GM12878 (cell line): ENCODE measurements at regions not wholly inside any gene's neighbourhood (a gene's known extent, or its start where the extent isn't known, plus 50 kb on each side); places are given as distances from the start of the nearest gene placed in this dataset.

Source experiments
- ATAC-seq: fragments of 200-7000 bp; cut with Tn5 transposase; 3 replicates; pipeline ENCODE4 v1.9.1; 2020; ENCODE audit warnings: mild to moderate bottlenecking, moderate library complexity
- BruUV-seq: library from RNA; stranded (reverse); fragments of 400-500 nt; replicated peaks from 2 replicates; lab custom pipeline; 2021; lab: Mats Ljungman, UMichigan
- CTCF ChIA-PET: fragments of 300-600 bp; sonication (Branson Sonifier 250); formaldehyde crosslinking; extraction: SDS; loops from one replicate; lab custom pipeline; 2021; ENCODE audit warnings: inconsistent platforms; lab: Yijun Ruan, JAX
- POLR2A ChIA-PET: fragments of 350-600 bp; formaldehyde crosslinking; extraction: SDS; loops from one replicate; lab custom pipeline; 2021; ENCODE audit warnings: inconsistent platforms; lab: Charles Lee
- RAD21 ChIA-PET: fragments of 300-600 bp; sonication (Branson Sonifier 250); formaldehyde crosslinking; loops from one replicate; lab custom pipeline; 2023; ENCODE audit warnings: antibody characterized with exemption; ENCODE audit not compliant: unreplicated experiment; lab: Charles Lee
- SMC1A ChIA-PET: fragments of 300-600 bp; sonication (Branson Sonifier 250); formaldehyde crosslinking; loops from one replicate; lab custom pipeline; 2023; ENCODE audit not compliant: unreplicated experiment, uncharacterized antibody; lab: Charles Lee
- DNase-seq: peaks from one replicate; pipeline ENCODE4 v3.0.0-alpha.2; 2011; ENCODE audit warnings: low read depth, low spot score
- FAIRE-seq: peaks from 3 replicates; lab custom pipeline; 2011; peaks lifted over from hg19 to GRCh38; lab: Jason Lieb, UNC
- H2AFZ ChIP-seq: 2 replicates; pipeline ENCODE4 v1.6.0; 2011; ENCODE audit warnings: low read depth, low read length, control low read depth; ENCODE audit not compliant: control insufficient read depth
- H3K27ac ChIP-seq: 2 replicates; pipeline ENCODE4 v1.5.1; 2011; ENCODE audit warnings: control low read depth; ENCODE audit not compliant: control insufficient read depth, insufficient read depth
- H3K27me3 ChIP-seq, 2 experiments: replicated peaks in 1 of 2; 2 replicates each; pipeline versions ENCODE4 v1.6.0 to v1.6.1; 2011; ENCODE audit warnings: low read length in 1 of 2; ENCODE audit not compliant: control insufficient read depth in 2 of 2, insufficient read depth in 2 of 2
- H3K36me3 ChIP-seq, 2 experiments: 2 replicates each; pipeline ENCODE4 v1.5.1; 2011; ENCODE audit warnings: low read length in 1 of 2; ENCODE audit not compliant: control insufficient read depth in 2 of 2, insufficient read depth in 2 of 2
- H3K4me1 ChIP-seq: 2 replicates; pipeline ENCODE4 v1.6.1; 2011; ENCODE audit warnings: mild to moderate bottlenecking, low read length, moderate library complexity, mixed read lengths; ENCODE audit not compliant: control insufficient read depth, insufficient read depth
- H3K4me2 ChIP-seq: 2 replicates; pipeline ENCODE4 v1.6.0; 2011; ENCODE audit warnings: control low read depth; ENCODE audit not compliant: control insufficient read depth, insufficient read depth
- H3K4me3 ChIP-seq: fragments of 200-600 bp; sonication (generic); 2 replicates; pipeline ENCODE4 v1.5.1; 2016
- H3K79me2 ChIP-seq: 2 replicates; pipeline ENCODE4 v1.6.0; 2011; ENCODE audit warnings: low read length; ENCODE audit not compliant: control insufficient read depth, insufficient read depth
- H3K9ac ChIP-seq: 2 replicates; pipeline ENCODE4 v1.8.0; 2011; ENCODE audit warnings: low read length, control low read depth, mixed read lengths; ENCODE audit not compliant: control insufficient read depth, insufficient read depth
- H3K9me3 ChIP-seq: replicated peaks from 3 replicates; pipeline ENCODE4 v1.5.1; 2011; ENCODE audit warnings: mild to moderate bottlenecking, low read length; ENCODE audit not compliant: control insufficient read depth, insufficient read depth
- H4K20me1 ChIP-seq: 2 replicates; pipeline ENCODE4 v1.6.0; 2011; ENCODE audit not compliant: control insufficient read depth, insufficient read depth
- BRCA1 ChIP-seq: IDR thresholded peaks from 2 replicates; pipeline ENCODE4 v1.6.1; 2011; ENCODE audit warnings: low read depth, low read length, improper control_type of control experiment
- EED ChIP-seq: sonication (generic); IDR thresholded peaks from 2 replicates; pipeline ENCODE4 v1.6.1; 2016; ENCODE audit warnings: antibody characterized with exemption, low read depth
- ESRRA ChIP-seq: IDR thresholded peaks from 2 replicates; pipeline ENCODE4 v1.6.1; 2012; ENCODE audit warnings: mild to moderate bottlenecking, low read length, improper control_type of control experiment
- IKZF2 ChIP-seq, 2 experiments: fragments of 450-650 bp; IDR thresholded peaks; 2 replicates each; pipeline ENCODE4 v1.6.1; 2017; ENCODE audit warnings: mild to moderate bottlenecking in 2 of 2, moderate library complexity in 2 of 2
- JUND ChIP-seq: IDR thresholded peaks from 2 replicates; pipeline ENCODE4 v1.6.1; 2012; ENCODE audit warnings: low read depth, mild to moderate bottlenecking, low read length, improper control_type of control experiment, moderate library complexity
- KAT2A ChIP-seq: conservative IDR thresholded peaks from 2 replicates; pipeline ENCODE4 v1.6.1; 2011; ENCODE audit warnings: low read depth, low read length; ENCODE audit not compliant: control insufficient read depth
- KDM1A ChIP-seq: fragments of 200-600 bp; sonication (generic); IDR thresholded peaks from 2 replicates; pipeline ENCODE4 v1.6.1; 2016; ENCODE audit warnings: borderline replicate concordance
- NR2C2 ChIP-seq: IDR thresholded peaks from 2 replicates; pipeline ENCODE4 v1.6.1; 2011; ENCODE audit warnings: borderline replicate concordance, low read depth; ENCODE audit not compliant: control insufficient read depth, insufficient read length
- POLR2AphosphoS2 ChIP-seq: IDR thresholded peaks from 2 replicates; pipeline ENCODE4 v1.6.1; 2011; ENCODE audit warnings: low read depth, mild to moderate bottlenecking, low read length, improper control_type of control experiment, moderate library complexity
- RAD21 ChIP-seq: IDR thresholded peaks from 2 replicates; pipeline ENCODE4 v1.6.1; 2011; ENCODE audit warnings: mild to moderate bottlenecking, low read depth, low read length, moderate library complexity; ENCODE audit not compliant: insufficient read depth
- RELA ChIP-seq: fragments of 450-650 bp; IDR thresholded peaks from 2 replicates; pipeline ENCODE4 v1.8.0; 2014; ENCODE audit warnings: borderline replicate concordance; ENCODE audit not compliant: partially characterized antibody
- SMC3 ChIP-seq: IDR thresholded peaks from 2 replicates; pipeline ENCODE4 v1.6.1; 2011; ENCODE audit warnings: low read length, improper control_type of control experiment, borderline replicate concordance
- SPI1 ChIP-seq: IDR thresholded peaks from 2 replicates; pipeline ENCODE4 v1.6.1; 2011; ENCODE audit warnings: low read depth, mild to moderate bottlenecking, low read length, moderate library complexity, borderline replicate concordance; ENCODE audit not compliant: insufficient read depth
- STAT1 ChIP-seq: fragments of 450-650 bp; conservative IDR thresholded peaks from 2 replicates; pipeline ENCODE4 v1.6.1; 2014; ENCODE audit warnings: antibody characterized with exemption, mild to moderate bottlenecking
- TAF1 ChIP-seq: IDR thresholded peaks from 2 replicates; pipeline ENCODE4 v1.6.1; 2011; ENCODE audit warnings: mild to moderate bottlenecking, low read depth, low read length, borderline replicate concordance
- ZNF207 ChIP-seq: fragments of 450-650 bp; IDR thresholded peaks from 2 replicates; pipeline ENCODE4 v1.6.1; 2014; ENCODE audit warnings: antibody characterized with exemption, mild to moderate bottlenecking, borderline replicate concordance
- ZNF592 ChIP-seq: fragments of 450-650 bp; IDR thresholded peaks from 2 replicates; pipeline ENCODE4 v1.6.1; 2017; ENCODE audit warnings: mild to moderate bottlenecking, moderate library complexity
- WGBS: methylation state at CpG from one replicate; pipeline ENCODE4 v1.1.6; 2016; ENCODE audit warnings: low lambda C conversion rate; ENCODE audit not compliant: insufficient replicate concordance, insufficient coverage; ENCODE audit errors: missing lambda C conversion rate; 5-methylcytosine and 5-hydroxymethylcytosine counted together
- in situ Hi-C: fragments of 300-500 bp; cut with MboI; formaldehyde crosslinking; loops from 9 replicates; pipeline ENCODE4 v1.14.3; 2018; ENCODE audit warnings: mixed read lengths
- intact Hi-C: fragments of 100-400 bp; cut with micrococcal nuclease; formaldehyde crosslinking; loops from one replicate; pipeline ENCODE4 v1.14.2; 2022; ENCODE audit not compliant: unreplicated experiment
- TF ChIP-seq, protein P1 (sequence below): IDR thresholded peaks from 2 replicates; pipeline ENCODE4 v1.6.1; 2012; ENCODE audit warnings: low read depth, low read length, improper control_type of control experiment

- no peak for TF ChIP-seq POLR2AphosphoS2
Measured at GRCh38 chr13:103931331-103931845, 865.2 kb upstream of the SLC10A2 start (continued).

DNA sequence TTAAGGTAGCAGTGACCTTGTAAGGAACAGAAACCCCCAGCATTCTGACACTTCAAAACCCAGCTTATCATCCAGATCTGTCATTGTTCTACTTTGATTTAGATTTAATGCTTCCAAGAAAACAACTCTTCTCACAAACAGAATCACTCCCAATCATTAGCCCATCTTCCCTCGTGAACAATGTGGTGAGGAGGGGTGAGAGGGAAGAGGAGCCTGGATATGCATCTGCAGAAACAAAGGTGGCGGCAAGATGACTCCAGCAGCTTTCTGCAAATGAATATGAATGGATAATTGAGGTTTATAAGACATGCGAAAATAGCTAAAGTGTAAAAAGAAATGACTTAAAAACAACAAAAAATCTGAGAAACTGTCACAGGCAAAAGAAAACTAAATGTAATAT, 859.9 kb upstream of the SLC10A2 start:
- RAD21 ChIA-PET: no interaction called here
- FAIRE-seq: no peak
- no peak overlapping the region for H3K27ac ChIP-seq
- no peak for TF ChIP-seq NR2C2
- TF ChIP-seq KDM1A: no peak
- TF ChIP-seq TAF1: no peak
- no peak for TF ChIP-seq RELA
- TF ChIP-seq, protein P1, sequence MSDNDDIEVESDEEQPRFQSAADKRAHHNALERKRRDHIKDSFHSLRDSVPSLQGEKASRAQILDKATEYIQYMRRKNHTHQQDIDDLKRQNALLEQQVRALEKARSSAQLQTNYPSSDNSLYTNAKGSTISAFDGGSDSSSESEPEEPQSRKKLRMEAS: no peak
- no peak for TF ChIP-seq IKZF2 (IDR thresholded peaks at IDR 0.05)
- no peak for TF ChIP-seq SMC3
- TF ChIP-seq STAT1: no peak
- TF ChIP-seq ZNF207: no peak
- no peak for TF ChIP-seq ESRRA
- TF ChIP-seq BRCA1: no peak
- no peak for TF ChIP-seq ZNF592
- TF ChIP-seq EED: no peak
- TF ChIP-seq KAT2A: no peak
- no peak for TF ChIP-seq JUND
- no peak for TF ChIP-seq SPI1
- no peak for TF ChIP-seq RAD21

More for the DNA sequence above, 859.9 kb upstream of the SLC10A2 start:
- H4K20me1 ChIP-seq: no peaks in the 10 kb centered on the region
- H3K79me2 ChIP-seq: no peaks in the 10 kb centered on the region
- intact Hi-C loops: no loop called here
- POLR2A ChIA-PET: no interaction called here
- no peak overlapping the region for H3K4me3 ChIP-seq
- no peaks in the 10 kb centered on the region for H3K36me3 ChIP-seq
- H3K27me3 ChIP-seq: no peaks in the 10 kb centered on the region
- 32% methylated on average over 3 of the region's 3 CpGs for WGBS
- no peaks in the 10 kb centered on the region for H3K9me3 ChIP-seq
- H3K9ac ChIP-seq: no peak overlapping the region
- in situ Hi-C loops: no loop called here
- SMC1A ChIA-PET: interaction anchor here (0.7 to 1.0 kb wide), 3 partner anchors 27 to 736 kb away, joined by 3 read pairs; no protein-coding TSS in a partner anchor
- ATAC-seq (no peak), DNase-seq (no peak)
- H3K4me1 ChIP-seq: no peaks in the 10 kb centered on the region
- CTCF ChIA-PET: no interaction called here
- no peak overlapping the region for H2AFZ ChIP-seq
- BruUV-seq: no TSS peak
- H3K4me2 ChIP-seq: no peak overlapping the region
